GM19099 (cell line): ENCODE measurements at regions not wholly inside any gene's neighbourhood (a gene's known extent, or its start where the extent isn't known, plus 50 kb on each side); places are given as distances from the start of the nearest gene placed in this dataset.

ENCODE experiments used
- POLR2A ChIP-seq: IDR thresholded peaks from 3 replicates; pipeline ENCODE4 v1.6.1; 2011; ENCODE audit warnings: low read depth; ENCODE audit not compliant: insufficient read length; ENCODE audit errors: extremely low read depth

DNA sequence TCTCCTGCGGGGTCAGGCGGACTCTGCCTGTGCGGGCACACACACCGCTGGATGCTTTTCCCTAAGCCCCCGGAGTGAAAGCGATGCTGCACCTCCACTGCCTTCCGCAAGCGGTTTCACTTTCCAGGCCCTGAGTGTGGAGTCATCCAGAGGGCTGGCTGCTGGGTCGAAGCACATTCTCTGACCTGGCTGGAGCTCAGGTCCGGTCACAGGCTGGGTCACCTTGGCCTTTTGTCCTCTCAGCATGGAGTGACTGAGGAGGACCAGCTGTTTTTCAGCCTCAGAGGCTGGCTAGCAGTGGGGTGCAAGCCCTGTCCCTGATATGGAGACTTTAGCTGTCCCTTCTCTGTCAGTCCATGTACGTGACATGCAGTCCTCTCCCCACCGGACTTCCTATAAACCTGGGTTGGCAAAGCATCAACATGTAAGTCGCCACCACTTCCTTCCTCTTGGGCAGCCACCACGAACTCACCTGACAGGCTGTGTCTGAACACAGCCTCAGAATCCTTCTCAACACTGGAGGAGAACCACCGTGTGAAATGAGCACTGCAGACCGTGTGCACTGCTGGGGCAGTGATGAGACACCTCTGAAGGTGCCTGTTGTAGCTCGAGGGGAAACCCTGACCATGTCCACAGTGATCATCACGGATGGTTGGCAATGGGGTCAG lies 51.3 kb downstream of the GADD45G start:
- TF ChIP-seq POLR2A = no peak

DNA sequence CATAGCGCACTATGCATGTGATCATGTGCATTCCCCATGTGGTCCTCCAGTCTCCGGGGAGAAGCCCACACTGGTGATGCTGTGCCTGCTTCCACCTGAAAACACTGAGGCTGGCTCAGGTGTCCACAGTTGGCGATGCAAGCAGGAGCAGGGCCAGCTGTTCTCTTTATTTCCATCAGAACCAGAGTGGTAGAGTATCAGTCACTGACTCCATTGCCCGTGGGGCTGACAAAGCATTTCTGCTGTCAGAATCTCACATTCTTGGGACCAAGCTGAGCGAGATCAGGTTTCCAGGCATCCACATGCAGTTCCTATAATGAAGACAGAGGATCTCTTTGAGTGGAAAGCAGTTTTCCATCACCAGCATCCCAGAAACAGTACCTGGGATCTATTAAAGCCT lies 52.5 kb downstream of the GADD45G start:
- TF ChIP-seq POLR2A = no peak

DNA sequence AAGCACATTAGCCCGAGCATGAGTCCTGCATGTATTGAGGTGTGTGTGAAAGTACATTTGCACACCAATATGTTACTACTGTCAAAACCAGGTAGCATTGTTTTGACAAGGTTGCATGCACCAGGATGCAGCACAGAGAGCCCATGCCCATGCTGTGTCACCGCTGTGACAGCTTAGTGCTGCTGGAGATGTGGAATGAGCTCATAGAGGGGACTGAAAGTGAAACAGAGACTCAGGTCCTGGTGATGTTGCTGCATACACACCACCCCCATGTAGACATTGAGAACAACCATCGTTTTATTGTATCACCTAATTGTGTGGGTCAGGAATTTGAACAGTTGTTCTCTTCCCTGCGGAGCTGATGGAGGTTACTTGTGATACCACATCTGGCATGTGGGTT lies 53.0 kb downstream of the GADD45G start:
- TF ChIP-seq POLR2A = no peak

DNA sequence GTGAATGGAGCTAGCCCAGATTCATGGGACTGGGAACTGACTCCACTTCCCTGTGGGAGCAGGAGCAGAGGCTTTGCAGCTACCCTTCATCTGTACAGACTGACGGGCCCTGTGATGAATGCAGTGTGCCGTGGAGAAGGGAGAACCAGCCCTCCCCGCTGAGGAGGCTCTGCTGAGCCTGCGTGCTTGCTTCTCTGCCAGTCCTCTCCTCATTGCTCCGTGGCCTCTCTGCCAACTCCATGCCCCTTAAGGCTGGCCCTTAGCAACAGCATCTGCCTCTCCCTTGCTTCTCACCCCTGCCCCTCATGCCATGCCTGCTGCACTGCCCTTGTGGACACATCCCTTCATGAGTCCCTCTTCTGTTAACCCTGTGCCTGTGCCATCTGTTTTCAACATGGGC lies 53.6 kb downstream of the GADD45G start:
- TF ChIP-seq POLR2A = no peak

DNA sequence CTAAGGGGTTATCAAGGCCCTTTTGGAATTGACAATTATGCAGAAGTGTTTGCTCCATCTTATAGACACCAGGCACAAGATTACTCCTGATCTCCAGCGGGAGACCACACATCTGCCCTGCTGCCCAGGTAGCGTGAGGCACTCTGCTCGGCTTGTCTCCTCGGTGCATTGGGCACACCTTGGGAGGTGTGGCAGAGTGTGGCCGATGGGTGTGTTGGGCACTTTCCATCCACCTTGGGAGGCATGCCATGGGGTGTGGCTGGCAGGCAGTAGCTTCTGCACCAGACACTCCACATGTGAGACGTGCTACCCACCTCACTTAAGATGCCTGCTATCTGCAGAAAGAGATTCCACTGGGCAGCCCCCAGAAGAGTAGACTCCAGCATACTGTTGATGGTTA lies 54.1 kb downstream of the GADD45G start:
- TF ChIP-seq POLR2A = no peak

DNA sequence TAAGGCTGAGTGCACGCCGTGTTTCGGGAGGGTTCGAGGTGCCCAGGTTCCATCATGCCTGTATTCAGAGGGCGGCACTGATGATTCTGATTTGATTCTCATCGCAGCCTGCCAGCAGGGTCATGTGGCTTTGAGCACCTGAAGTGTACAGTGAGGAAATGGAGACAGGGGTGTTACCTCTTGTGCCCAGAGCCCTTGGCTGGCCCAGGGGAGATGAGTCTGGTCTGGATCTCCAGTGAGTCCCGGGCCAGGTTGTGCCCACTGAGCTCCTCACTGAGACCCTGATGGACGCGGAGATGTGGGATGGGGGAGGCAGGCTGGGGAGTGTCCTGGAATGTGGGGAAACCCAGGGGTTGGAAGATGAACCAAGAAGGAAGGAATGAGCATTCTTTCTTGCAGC lies 54.7 kb downstream of the GADD45G start:
- no peak for TF ChIP-seq POLR2A

GRCh38 chr9:89659891-89660685 lies 55.3 kb downstream of the GADD45G start:
- no peak for TF ChIP-seq POLR2A

DNA sequence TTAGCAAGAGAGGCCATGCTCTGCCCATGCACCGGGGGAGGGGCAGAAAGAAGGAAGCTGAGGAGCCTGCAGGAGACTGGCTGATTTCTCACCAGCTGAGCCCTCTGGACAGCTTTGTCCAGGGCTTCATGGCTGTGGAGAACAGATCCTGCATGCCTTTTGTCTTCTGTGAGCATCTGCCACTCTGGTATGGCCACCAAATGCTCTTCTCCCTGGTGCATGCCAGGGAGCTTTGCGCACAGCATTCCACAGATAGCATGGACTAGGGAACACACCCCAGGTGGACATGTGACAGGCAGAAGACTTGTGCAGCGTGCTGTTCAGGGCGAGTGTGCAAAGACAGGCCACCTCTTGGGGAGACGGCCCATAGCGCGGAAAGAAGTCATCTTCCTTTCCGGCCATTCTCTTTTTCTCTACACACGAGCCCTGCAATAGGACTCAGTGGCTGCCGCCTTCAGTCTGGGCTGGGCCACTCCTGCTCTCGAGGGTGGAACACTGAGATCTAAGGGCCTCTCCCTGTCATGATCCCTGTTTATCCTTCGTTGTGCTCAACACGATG lies 56.7 kb downstream of the GADD45G start:
- no peak for TF ChIP-seq POLR2A

- TF ChIP-seq POLR2A = no peak
Observed at GRCh38 chr9:89661956-89662717, 57.3 kb downstream of the GADD45G start.

- TF ChIP-seq POLR2A = no peak
Observed at GRCh38 chr9:89662718-89663613, 58.2 kb downstream of the GADD45G start.

DNA sequence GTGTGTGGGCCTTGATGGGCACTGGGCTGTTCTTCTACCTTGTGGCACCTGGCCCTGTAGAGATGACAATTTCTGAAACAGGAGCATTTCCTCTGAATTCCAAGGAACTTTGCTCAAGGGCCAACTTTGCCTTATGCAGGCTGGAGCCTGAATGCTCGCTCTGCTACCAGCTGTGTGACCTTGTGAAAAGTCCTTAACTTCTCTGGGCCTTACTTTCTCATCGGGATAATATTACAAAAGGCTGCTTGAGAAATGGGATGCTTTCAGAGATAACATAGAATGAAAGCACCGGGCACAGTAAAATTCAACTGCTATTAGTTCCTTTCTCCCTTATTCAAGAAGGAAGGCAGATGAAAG lies 58.8 kb downstream of the GADD45G start:
- no peak for TF ChIP-seq POLR2A

DNA sequence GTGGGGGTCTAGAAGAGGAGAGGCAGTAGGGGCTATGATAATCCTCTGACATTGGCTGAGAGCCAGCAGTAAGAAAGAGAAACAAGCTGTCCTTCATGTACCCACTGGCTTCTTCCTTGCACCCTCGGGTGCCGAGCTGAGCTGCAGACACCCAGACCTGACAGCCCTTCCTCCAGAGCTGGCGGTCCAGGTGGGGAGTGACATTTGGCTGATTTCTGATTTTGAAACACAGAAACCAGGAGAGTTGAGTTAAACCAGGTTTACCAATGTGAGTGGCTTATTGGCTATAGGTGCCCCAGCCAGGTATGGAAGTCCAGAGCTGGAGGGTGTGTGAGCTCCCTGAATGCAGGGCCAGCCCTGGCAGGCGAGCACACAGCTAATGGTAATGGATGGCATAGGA lies 59.2 kb downstream of the GADD45G start:
- no peak for TF ChIP-seq POLR2A

- TF ChIP-seq POLR2A = no peak
Observed at GRCh38 chr9:89664896-89665329, 60.1 kb downstream of the GADD45G start.

- no peak for TF ChIP-seq POLR2A
Observed at GRCh38 chr9:89666364-89666763, 61.6 kb downstream of the GADD45G start.
